Smooth muscle cell (in vitro differentiated cells): ENCODE measurements at regions not wholly inside any gene's neighbourhood (a gene's known extent, or its start where the extent isn't known, plus 50 kb on each side); places are given as distances from the start of the nearest gene placed in this dataset.

Experiments used
- DNase-seq: peaks from one replicate; lab custom pipeline; 2025; ENCODE audit not compliant: unreplicated experiment; lab: John Stamatoyannopoulos, UW
- H2AFZ ChIP-seq: fragments of 200-600 bp; sonication (generic); 2 replicates; pipeline ENCODE4 v1.6.0; 2016; ENCODE audit warnings: antibody characterized with exemption, low read depth, mild to moderate bottlenecking
- H3F3A ChIP-seq: fragments of 200-600 bp; sonication (generic); 2 replicates; pipeline ENCODE4 v1.6.0; 2017; ENCODE audit warnings: antibody characterized with exemption, low read depth
- H3K27ac ChIP-seq: fragments of 200-600 bp; sonication (generic); 2 replicates; pipeline ENCODE4 v1.5.1; 2016; ENCODE audit warnings: low read depth, mild to moderate bottlenecking
- H3K27me3 ChIP-seq: fragments of 200-600 bp; sonication (generic); 2 replicates; pipeline ENCODE4 v1.6.1; 2016; ENCODE audit warnings: low read depth, mild to moderate bottlenecking
- H3K36me3 ChIP-seq: fragments of 200-600 bp; sonication (generic); 2 replicates; pipeline ENCODE4 v1.5.1; 2016; ENCODE audit warnings: low read depth
- H3K4me1 ChIP-seq: fragments of 200-600 bp; sonication (generic); 2 replicates; pipeline ENCODE4 v1.5.1; 2016; ENCODE audit warnings: low read depth
- H3K4me2 ChIP-seq: fragments of 200-600 bp; sonication (generic); 2 replicates; pipeline ENCODE4 v1.6.0; 2016; ENCODE audit warnings: mild to moderate bottlenecking
- H3K4me3 ChIP-seq: fragments of 200-600 bp; sonication (generic); 2 replicates; pipeline ENCODE4 v1.5.1; 2016; ENCODE audit warnings: mild to moderate bottlenecking
- H3K79me2 ChIP-seq: fragments of 200-600 bp; sonication (generic); 2 replicates; pipeline ENCODE4 v1.6.0; 2016; ENCODE audit warnings: low read depth, mild to moderate bottlenecking
- H3K9ac ChIP-seq: fragments of 200-600 bp; sonication (generic); 2 replicates; pipeline ENCODE4 v1.6.0; 2016; ENCODE audit warnings: low read depth
- H3K9me3 ChIP-seq: fragments of 200-600 bp; sonication (generic); replicated peaks from 2 replicates; pipeline ENCODE4 v1.5.1; 2016; ENCODE audit warnings: low read depth
- H4K20me1 ChIP-seq: fragments of 200-600 bp; sonication (generic); 2 replicates; pipeline ENCODE4 v1.6.0; 2016; ENCODE audit warnings: low read depth
- CTCF ChIP-seq: fragments of 200-600 bp; sonication (generic); IDR thresholded peaks from 2 replicates; pipeline ENCODE4 v1.5.1; 2017; ENCODE audit warnings: borderline replicate concordance, mild to moderate bottlenecking, antibody characterized with exemption; ENCODE audit not compliant: insufficient read depth, poor library complexity, severe bottlenecking
- WGBS: methylation state at CpG from one replicate; pipeline ENCODE4 v1.1.7; 2016; ENCODE audit warnings: low lambda C conversion rate; 5-methylcytosine and 5-hydroxymethylcytosine counted together

DNA sequence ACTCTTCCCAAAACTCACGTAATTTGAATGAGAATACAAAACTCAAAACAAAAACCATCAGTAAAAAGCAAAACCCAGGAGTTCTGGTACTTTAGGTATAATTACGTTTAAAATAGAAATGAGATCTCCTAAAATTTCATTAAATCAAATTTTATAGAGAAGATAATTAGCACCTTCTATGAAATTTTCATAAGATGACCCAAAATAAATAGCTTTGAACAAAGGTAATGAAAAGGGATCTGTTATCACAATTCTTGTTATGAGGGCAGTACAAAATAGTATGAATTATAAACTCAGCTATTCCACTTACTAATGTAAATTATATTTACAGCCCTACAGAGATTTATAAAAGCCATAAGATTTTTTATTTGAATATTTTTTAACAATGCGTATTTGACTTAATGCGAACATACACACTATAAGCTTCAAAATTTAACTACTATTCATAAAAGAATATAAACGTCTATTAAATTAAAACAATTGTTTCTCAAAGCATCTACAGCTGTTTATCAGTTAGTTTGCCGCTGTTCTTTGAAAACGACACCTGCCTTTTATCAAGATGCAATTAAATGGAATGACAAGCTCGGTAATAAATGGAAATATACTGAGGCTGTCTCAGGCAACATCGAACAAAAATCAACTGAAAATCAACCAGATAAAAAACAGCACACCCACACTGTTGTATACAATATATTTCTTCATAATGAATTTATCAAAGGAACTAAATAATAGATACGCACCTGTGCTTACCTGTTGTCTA lies 63.8 kb downstream of the KCNRG start:
- WGBS: 72% methylated on average over 10 of the region's 10 CpGs
- Histone ChIP-seq H3K9ac (peak overlapping the region; percentile 74), H3K4me3 (peak overlapping the region; percentile 84), H3K79me2 (peaks cover 72% of the 10 kb centered on the region), H3K27ac (no peak overlapping the region), H3K36me3 (no peaks in the 10 kb centered on the region), H3K27me3 (no peaks in the 10 kb centered on the region), H2AFZ (peak overlapping the region; percentile 38), H3K9me3 (no peaks in the 10 kb centered on the region), H3K4me1 (peaks cover 15% of the 10 kb centered on the region), H3K4me2 (peak overlapping the region; percentile 95), H3F3A (no peaks in the 10 kb centered on the region), H4K20me1 (peaks cover 4% of the 10 kb centered on the region)
- no peak for TF ChIP-seq CTCF
- DNase-seq: no peak

DNA sequence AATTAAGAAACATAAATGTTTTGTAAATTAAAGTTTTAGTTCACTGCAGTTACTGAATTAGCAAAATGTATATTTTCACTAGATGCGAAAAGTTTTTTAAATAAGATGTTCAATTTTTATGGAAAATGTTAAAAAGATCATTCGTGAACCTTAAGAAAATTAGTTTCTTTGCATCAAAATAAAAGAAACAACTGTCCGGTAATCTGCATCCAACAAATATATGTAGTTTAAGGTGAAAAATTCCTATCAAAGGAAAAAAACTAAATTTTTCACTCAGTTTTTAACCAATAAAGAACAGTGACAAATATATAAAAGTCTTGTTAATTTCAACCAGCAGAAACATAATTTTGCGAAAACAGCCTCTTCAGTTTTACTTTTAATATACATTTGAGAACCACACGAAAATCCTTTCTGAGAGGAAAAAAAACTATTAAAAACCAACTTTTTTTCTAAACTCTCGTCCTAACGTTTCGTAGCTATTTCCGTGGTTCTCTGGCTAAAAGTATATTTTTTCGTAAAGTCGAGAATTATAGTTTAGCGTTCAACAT lies 64.5 kb downstream of the KCNRG start:
- WGBS: 21% methylated on average over 12 of the region's 12 CpGs
- H3K27ac ChIP-seq: no peak overlapping the region
- peaks cover 4% of the 10 kb centered on the region for H4K20me1 ChIP-seq
- H3K4me2 ChIP-seq: peak overlapping the region; percentile 95
- TF ChIP-seq CTCF: no peak
- no peak for DNase-seq
- no peaks in the 10 kb centered on the region for H3F3A ChIP-seq
- no peaks in the 10 kb centered on the region for H3K27me3 ChIP-seq
- peak overlapping the region; percentile 74 for H3K9ac ChIP-seq
- peaks cover 65% of the 10 kb centered on the region for H3K79me2 ChIP-seq
- peak overlapping the region; percentile 91 for H2AFZ ChIP-seq
- peak overlapping the region; percentile 84 for H3K4me3 ChIP-seq
- no peaks in the 10 kb centered on the region for H3K36me3 ChIP-seq
- H3K9me3 ChIP-seq: no peaks in the 10 kb centered on the region
- H3K4me1 ChIP-seq: peaks cover 15% of the 10 kb centered on the region

DNA sequence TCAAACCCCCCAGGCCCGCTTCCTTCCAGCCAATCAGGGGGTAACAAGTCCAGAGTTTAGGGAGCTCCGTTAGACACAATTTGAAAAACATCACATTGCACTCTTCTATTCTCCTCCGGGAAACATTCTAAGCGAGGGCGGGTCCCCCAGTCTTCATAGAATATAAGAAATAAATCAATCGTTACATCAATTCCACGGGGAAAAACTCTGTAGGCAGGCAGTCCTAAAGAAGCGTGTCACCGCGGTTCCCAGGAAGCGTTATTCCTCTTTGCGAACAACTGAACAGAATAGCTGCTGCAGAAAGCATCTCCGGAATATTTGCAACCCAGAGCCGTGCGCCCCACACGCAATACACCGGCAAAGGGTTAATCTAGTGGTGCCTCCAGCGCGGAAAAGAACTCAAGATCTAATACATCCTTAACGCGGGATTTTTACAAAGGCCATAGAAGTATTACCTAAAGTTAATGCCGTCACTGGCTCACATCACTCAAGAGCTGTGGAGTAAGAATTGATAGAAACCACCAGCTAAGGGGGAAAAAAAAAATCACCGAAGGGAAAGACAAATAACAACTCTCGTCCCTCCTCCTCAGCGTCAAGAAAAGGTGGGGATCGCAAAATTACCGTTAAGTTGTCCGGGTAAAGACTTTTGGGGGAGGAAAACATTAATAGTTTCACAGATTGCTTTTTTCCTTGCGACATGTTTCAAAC lies 65.1 kb downstream of the KCNRG start:
- no peaks in the 10 kb centered on the region for H3F3A ChIP-seq
- H3K79me2 ChIP-seq: peaks cover 59% of the 10 kb centered on the region
- H2AFZ ChIP-seq: peak overlapping the region; percentile 91
- TF ChIP-seq CTCF: no peak
- peaks cover 4% of the 10 kb centered on the region for H4K20me1 ChIP-seq
- H3K36me3 ChIP-seq: no peaks in the 10 kb centered on the region
- WGBS: under 1% methylated on average over 29 of the region's 29 CpGs
- peak; percentile 2 for DNase-seq
- H3K27ac ChIP-seq: peak overlapping the region; percentile 46
- H3K4me3 ChIP-seq: peak overlapping the region; percentile 84
- H3K9ac ChIP-seq: peak overlapping the region; percentile 74
- H3K27me3 ChIP-seq: no peaks in the 10 kb centered on the region
- H3K4me2 ChIP-seq: peak overlapping the region; percentile 95
- no peaks in the 10 kb centered on the region for H3K9me3 ChIP-seq
- peaks cover 15% of the 10 kb centered on the region for H3K4me1 ChIP-seq
